HG03280 (cell line): ENCODE measurements at regions not wholly inside any gene's neighbourhood (a gene's known extent, or its start where the extent isn't known, plus 50 kb on each side); places are given as distances from the start of the nearest gene placed in this dataset.
"Not testable (repeated sequence)": the region's sequence is repeated elsewhere in the genome, so short reads cannot be mapped to it uniquely, and the experiment has no call there.

Experiments
- ATAC-seq: cut with Tn5 transposase; IDR thresholded peaks from one replicate; pipeline ENCODE4 v1.9.1; 2021; ENCODE audit warnings: mild to moderate bottlenecking, moderate library complexity; ENCODE audit not compliant: unreplicated experiment

DNA sequence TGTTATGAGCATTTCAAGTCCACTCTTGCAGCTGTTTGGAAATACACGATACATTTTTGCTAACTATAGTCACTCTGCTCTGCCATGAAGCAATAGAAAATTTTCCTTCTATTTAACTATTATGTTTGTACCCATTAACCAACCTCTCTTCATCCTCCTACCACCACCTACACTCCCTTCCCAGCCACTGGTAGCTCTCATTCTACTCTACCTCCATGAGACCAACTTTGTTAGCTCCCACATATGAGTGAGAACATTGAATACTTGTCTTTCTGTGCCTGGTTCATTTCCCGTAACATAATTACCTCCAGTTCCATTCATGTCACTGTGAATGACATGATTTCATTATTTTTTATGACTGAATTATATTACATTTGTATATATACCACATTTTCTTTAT is 505.9 kb upstream of the CCNG1 start:
- ATAC-seq = no peak

DNA sequence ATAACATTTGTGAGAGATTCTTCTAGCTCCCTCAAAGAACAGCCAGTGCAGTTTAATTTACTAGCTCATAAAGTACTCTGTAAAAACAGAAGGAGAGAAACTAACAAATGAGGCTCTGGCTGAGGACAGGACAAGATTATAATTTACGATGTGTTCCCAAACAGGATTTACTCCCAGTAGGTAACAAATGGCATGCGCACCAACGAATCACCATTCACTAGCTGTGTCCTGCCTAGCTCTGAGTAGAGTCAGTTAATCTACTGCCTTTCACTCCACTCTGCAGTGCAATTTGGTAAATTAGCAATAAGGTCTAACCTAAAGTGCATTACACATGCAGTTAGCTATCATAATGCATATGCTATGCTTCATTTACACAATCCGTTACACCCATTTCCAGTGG is 497.4 kb upstream of the CCNG1 start:
- ATAC-seq = no peak

DNA sequence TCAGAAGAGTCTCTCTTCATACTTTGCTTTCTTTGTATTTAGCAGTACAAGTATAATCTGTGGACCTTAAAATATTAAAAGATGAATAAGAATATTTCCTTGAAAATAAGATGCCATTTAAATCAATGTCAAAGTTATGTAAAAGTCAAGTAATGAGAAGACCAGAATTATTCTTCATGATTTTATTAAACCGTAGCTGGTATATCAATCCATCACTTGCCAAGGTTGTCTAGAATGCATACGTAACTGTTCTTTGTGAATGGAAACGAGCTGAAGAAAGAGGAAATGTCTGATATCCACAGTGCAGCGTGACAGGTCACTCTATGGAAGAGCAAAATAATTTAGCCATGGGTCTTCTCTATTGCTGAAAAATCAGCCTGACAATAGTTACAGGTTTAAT is 488.7 kb upstream of the CCNG1 start:
- ATAC-seq = no peak

DNA sequence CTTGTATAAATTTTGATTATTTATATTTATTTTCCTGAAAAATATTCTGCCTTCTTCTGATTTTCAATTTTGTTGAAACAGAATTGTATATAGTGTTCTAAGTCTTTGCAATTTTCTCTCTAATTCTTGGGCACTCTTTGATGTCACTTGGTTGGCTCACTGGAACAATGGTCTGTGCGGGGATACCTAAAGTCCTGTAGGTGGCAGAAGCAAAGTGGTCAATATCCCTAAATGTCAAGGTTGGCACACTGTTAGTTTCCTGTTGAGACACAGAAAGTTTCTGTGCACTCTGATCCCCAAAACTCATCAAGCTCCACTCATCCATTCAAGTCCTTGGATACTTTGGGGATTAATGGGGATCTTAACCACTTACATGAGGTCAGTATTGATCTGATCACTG is 480.8 kb upstream of the CCNG1 start:
- ATAC-seq = no peak

DNA sequence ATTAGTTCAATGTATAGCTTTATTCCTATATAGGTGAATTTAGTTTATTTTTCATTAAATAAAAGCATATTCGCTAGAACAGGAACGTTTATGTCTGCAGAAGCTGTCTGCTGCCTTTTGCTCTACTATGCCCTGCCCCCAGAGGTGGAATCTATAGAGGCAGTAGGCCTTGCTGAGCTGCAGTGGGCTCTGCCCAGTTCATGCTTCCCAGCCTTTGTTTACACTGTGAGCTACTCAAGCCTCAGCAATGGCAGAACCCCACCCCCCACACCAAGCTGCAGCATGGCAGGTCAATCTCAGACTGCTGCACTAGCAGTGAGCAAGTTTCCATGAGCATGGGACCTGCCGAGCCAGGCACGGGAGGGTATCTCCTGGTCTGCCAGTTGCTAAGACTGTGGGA is 473.3 kb upstream of the CCNG1 start:
- ATAC-seq = not testable (repeated sequence)

DNA sequence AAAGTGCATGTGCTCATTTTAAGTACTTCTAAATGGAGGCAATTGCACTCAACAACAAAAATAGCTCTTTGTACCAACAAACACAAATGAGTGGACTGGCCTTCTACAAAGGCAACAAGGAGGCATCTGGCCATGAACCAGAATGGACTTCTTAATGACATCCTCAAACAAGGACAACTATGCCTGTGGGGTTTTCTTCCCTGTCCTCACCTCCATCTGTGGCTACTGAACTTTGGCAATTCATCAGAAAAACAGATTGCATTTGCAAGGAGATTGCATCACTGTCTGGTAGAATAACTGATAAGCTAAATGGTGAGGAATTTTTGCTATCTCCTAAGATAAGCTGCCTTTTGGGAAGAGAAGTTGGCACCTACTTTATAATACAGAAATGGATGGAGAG is 447.3 kb upstream of the CCNG1 start:
- ATAC-seq = no peak

DNA sequence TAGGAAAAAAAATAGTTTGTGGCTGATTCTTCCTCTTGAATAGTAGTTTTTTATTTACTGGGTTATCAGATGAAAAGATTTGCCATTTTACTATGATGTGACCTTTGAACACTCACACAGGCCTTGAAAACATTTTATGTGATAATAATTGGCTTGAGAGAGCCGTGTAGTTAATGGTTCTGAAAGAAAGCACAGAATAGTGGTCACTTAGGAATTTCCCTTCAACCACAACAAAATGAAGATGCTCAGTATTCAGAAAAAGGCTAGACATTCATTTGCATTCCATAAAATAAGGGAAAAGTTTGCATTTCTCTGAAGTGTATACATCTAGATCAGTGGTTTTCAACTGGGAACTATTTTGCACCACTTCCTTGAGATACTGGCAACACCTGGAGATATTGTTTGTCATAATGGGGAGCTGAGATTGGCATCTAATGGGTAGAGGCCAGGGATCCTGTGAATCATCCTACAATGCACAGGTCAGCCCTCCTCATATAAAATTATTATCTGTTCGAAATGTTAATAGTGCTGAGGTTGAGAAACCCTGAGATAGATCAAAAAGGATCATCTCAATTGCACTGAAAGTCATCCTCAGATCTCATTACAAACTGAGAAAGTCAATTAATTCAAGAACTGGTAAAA is 446.4 kb upstream of the CCNG1 start:
- no peak for ATAC-seq

DNA sequence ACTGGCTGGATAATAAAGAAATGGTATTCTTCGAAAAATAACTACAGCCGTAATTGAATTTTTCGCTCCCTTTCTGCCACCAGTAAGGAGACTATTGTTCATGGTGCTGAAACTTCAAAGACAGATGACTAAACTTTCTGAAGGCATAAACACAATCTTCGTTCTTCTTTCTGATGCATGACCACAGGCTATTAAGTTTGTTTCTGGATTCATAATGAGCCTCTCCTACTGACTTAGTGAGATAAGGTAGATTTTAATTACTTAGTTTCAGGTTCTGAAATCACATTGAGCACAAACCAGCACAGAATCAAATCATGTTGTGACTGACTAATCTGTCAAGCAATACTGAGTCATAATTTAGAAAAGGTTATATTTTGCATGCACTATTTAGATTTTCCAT is 441.8 kb upstream of the CCNG1 start:
- no peak for ATAC-seq

DNA sequence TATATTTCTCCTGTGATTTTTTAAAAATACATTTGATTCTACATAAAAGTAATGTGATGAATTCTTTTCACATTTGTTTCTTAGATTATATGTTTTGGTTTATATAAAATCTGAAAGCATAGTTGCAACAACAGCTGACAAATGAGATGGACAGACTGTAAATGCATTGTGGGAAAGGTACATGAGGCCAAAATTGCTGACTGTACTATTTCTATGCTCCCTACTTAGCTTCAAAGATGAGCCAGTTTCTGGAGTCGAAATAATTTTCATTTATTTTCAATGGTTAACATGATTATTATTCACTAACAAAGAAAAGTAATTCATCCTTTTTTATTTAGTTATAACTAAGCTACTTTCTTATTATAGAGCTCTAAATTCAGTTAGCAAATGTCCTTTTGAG is 441.3 kb upstream of the CCNG1 start:
- no peak for ATAC-seq

DNA sequence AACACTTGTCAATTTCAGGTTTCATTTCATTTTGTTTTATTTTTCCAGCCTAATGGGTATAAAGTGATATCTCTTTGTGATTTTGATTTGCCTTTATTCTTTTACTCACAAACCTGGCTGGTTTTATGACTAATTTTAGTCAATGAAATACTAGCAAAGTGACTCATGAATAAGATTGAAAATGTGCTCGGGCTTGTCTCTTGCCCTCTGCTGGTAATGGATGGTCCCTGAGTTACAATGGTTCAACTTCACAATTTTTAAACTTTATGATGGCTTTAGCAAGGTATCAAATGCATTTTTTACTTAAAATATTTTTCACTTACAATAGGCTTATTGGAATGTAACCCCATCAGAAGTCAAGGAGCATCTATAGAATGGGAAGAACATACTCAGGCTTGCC is 431.4 kb upstream of the CCNG1 start:
- ATAC-seq = no peak

DNA sequence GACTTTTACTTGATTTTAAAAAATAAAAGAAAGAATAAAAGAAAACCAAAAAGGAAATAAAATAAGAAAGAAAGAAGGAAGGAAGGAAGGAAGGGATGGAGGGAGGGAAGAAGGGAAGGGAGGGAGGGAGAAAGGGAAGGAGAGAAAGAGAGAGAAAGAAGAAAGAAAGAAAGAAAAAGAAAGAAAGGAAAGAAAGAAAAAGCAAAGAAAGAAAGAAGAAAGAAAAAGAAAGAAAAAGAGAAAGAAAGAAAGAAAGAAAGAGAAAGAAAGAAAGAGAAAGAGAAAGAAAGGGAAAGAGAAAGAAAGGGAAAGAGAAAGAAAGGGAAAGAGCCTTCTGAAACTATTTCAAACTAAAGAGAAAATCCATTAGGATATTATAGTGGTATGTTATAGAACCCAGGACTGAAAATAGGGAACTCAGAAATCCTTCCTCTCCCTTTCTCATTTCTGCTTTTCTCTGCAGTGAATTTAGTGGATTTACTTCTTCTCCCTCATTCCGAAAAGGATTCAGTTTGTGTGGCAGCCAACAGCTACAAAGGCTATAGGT is 414.7 kb upstream of the CCNG1 start:
- no peak for ATAC-seq

DNA sequence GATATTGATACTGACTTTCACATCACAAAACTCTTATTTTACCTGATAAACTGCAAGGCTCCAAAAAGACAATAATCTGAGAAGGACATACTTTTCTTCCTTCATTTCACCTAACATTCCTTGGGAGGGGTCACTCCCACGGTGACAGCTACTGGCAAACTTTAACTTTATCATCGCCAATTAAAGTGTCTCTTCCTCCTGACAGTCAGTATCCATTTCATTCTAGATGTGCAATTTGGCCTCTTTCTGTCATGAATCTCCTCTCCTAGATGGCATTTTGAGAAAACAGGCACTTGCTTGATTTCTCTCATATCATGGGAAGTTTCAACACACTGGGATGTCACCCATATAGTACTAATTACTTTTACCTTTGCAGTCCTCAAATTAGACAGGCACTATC is 413.5 kb upstream of the CCNG1 start:
- ATAC-seq = no peak

DNA sequence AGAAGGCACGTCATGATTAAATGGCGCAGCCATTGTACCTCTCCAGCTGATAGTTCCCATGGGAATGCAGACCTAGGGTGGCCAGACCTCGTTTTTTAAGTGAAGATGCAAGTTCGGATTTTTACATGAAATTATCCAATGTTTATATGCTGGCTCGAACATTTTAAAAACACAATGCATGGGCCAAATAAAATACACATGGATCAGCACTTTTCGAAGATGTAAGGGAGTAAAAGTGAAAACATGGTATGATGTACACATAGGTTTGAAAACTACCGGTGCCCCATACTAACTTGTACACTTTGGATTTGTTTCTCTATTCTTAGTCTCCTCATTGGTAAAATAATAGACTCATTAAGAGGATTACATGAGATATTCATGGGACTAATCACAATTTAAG is 412.5 kb upstream of the CCNG1 start:
- no peak for ATAC-seq

DNA sequence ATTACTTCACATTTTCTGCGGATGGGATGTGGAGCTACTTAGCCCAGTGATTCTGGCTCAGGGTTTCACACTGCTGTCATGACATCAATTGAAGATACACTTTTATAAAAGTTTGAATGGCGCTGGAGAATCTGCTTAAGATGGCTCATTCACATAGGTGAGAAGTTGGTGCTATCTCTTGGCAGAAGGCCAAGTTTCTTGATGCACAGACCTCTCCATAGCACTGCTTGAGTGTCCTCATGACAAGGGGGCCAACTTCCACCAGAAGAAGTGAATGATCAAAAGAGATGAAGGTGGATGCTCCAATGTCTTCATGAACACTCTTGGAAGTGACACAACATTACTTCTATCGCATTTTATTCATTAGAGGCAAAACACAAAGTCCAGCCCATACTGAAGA is 403.7 kb upstream of the CCNG1 start:
- no peak for ATAC-seq

DNA sequence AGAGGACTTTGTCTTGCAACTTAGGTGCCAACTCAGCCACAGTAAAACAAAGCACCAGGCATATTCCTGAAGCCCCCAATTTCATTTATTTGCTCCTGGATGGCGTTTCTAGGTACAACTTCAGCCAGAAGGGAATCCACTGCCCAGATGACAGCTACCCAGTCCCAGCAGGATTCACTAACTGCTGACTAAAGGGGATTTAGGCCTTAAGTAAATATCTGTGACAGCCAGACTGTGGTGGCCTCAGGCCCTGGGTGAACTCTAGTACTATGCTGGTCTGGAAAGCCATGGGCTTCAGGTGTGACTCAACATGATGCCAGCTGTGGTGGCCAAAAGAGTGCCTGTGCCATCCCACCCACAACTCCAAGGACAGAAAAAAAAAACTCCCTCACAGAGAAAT is 396.1 kb upstream of the CCNG1 start:
- ATAC-seq = no peak

DNA sequence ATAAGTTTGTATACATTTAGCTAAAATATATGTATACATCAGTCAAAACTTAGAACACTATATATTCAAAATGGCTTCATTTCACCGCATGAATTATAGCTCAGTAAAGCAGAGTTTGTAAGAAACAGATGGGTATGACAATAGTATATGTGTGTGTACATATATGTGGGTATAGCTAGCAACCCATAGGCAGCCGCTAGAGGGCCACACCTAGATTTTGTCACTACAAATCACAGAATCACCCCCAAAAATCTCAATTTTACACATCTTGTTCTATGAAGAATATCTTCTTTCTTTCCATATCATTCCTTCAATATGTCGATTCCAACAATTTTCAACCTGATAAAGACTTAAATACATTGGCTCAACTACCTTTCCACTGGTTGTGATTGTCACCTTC is 357.8 kb upstream of the CCNG1 start:
- ATAC-seq = peak; percentile 90

DNA sequence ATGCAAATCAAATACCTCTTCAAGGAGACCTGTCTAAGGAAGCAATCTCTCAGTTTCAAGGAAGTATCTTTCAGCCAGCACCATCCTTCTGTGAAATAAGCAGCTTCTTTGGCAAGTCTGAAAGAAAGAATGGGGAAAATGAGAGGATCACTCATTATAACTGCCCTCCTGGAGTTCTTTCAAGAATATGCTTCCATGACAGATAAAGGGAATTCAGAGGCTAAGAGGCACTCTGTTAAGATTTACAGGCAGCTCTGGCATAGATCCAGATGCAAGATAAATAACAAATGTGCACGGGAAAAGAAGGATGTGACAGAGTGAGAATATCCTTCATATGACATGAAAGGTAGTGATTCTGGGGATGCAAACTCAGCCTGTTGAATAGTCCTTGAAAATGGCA is 348.2 kb upstream of the CCNG1 start:
- ATAC-seq = no peak

DNA sequence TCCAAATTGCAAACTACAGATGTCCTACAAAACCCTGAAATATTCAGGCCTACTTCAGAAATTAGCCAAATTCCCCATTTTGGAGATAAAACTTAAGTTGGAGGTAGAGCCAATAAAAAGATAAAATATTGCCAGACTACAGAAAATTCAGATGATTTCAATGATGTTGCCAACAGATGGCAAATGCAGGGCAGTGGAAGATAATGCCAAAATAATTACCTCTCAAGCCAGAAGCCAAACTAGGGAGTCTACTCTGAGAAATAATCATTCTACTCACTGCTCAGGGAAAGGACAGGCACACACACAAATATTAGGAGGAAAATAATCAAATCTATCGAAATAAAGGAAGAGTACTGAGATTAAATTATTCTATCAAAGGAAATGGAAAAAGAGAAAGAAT is 347.5 kb upstream of the CCNG1 start:
- ATAC-seq = no peak

DNA sequence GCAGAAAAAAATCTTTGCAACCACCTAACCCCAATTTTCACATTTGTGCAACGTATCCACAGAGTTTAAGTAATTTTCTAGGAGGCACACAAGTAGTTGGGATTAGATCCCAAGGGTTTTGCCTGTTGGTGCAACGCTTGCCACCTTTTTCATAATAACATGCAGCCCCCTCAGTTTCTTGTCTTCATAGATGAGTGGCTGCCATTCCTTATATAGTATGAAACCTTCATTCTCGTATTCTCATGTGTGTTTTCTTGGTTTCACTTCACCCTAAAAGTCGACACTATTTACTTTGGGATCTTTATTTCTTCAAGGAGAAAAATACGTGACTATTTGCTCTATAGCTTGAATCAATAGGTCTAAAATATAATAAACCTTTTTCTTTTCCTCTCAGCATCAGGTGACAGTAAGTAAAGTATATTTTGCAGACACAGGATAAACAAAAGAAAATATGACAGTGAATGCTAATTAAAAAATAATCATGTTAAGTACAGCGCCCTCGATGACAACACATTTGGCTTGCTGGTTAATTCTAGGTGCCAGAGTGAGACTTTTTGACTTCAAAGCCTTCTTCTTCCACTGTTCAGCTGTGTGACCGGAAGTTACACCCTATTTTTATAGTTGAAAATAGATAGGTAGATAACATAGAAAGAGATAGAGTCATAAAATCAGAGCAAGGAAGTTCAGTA is 342.8 kb upstream of the CCNG1 start:
- ATAC-seq = peak; percentile 93

DNA sequence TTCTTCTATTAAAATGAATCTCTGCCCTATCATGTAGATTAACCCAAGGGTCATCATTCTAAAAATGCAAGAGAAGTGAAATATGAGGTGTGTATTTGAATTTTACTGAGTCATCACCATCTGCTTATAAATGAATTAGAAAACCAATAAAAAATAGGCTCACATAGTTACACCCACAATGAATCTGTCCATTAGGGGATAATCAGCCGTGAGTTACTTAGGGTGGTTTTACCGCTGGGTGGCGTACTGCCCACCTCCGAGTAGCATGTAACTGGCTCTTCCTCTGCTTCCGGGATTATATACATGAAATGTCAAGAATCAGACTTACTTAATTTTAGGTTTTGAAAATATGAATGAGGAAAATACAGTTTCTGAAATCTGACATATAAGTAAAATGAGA is 332.9 kb upstream of the CCNG1 start:
- peak; percentile 71 for ATAC-seq

DNA sequence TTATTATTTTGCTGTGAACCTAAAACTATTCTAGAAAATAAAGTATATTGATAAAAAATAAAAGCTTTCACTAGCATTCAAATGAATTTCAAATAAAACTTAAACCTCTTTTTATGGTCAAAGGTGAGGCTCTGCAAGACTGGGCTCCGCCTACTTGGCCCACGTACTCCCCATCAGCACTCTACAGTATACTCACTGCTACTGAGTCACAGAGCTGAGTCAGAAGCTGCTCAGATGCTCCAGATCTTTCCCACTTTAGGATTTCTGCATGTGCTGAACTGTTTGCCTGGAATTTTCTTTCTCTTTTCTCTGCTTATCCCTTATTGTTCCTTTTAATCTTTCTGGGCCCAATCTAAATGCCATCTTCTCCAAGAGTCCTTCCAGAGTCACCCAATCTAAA is 331.9 kb upstream of the CCNG1 start:
- no peak for ATAC-seq

DNA sequence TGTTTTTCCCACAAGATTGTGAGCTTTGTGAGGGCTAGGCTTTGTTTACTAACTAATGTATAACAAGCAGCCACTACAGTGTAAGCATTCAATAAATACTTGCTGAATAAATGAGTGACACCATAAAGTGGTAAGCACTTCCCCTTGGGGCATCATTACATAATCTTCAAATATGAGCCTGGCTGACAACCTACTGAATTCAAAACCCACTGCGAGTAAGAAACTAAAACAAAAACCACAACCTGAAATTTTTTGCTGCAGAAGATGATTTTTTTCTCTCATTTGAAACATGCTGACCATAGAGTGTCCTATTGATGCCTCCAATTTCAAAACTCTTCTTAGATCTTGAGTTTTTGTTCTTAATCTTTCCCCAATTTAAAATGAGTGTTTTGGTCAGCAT is 331.3 kb upstream of the CCNG1 start:
- ATAC-seq = peak; percentile 78

DNA sequence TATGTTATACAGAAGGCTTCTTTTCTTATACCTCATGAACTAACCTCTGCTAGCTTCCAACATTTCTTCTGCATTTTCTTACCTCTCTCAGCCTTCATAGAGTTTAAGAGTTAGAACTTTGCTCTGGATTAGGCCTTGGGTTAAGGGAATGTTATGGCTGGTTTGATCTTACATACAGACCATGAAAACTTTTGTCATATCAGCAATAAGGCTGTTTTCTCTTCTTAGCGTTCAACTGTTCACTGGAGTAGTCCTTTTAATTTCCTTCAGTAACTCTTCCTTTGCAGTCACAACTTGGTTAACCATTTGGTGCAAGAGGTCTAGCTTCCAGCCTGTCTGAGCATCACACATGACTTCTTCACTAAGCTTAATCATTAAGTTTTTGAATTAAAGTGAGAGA is 329.0 kb upstream of the CCNG1 start:
- ATAC-seq = no peak
